ENCODE measurements at regions not wholly inside any gene's neighbourhood (a gene's known extent, or its start where the extent isn't known, plus 50 kb on each side); places are given as distances from the start of the nearest gene placed in this dataset.

DNA sequence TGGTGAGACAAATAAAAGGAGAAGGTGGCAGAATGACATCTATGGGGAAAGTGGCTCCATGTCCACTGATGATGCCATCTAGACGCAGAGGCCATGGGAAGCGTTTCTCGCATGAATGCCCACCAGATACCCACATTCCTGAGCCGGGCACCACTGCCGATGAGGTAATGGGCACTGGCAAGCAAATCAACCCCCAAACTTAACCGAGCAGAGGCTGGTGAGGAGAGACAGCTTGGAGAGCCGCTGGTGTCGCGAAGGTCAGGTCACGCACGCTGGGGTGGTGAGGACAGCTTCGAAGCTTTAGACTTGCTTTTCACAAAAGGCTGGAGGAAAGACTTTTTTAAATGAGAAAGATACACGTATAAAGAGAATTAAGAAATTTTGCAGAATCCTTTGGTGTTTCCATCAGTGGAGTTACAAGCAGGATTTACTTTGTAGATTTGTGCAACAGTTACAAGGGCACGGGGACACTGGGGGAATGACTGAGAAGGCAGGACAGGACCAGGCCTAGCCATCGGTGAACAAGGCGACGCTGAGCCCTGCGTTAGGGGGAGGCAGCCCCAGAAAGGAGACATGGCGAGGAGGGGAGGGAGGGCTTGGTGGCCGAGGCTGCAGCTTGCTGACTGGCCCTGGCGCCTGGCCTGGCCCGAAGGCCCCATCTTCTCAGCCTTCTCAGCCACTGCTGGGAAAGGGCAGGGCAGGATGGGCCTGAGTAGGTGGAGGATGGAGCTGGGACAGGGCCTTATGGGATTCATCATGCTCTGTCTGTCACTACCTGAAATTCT, 83.9 kb upstream of the HDAC4 start:
- no peaks in the 10 kb centered on the region for H3K27me3 ChIP-seq (ENCODE audit: control insufficient read depth in 3 of 3, insufficient read depth in 3 of 3, low read length in 3 of 3)
- no peak overlapping the region for H3K27ac ChIP-seq (ENCODE audit: low read depth in 1 of 3, low read length in 2 of 3)
- no peak overlapping the region for H3K4me3 ChIP-seq (ENCODE audit: low read depth in 1 of 3, low read length in 3 of 3)
- no peaks in the 10 kb centered on the region for H3K36me3 ChIP-seq (ENCODE audit: control insufficient read depth in 3 of 3, insufficient read depth in 2 of 3, low read depth in 1 of 3, low read length in 3 of 3)
- 86 to 96% (median 94%) methylated on average over 22 of the region's 22 CpGs for whole genome bisulfite sequencing, 3 donors
- no peak for DNase-seq
- FAIRE-seq: no peak
- H3K4me1 ChIP-seq (ENCODE audit: control insufficient read depth in 3 of 3, insufficient read depth in 2 of 3, low read depth in 1 of 3, low read length in 2 of 3): peaks cover 0 to 8% (median 3%) of the 10 kb centered on the region in 3 donors
- H3K9me3 ChIP-seq (ENCODE audit: control insufficient read depth in 2 of 2, insufficient read depth in 1 of 2, low read depth in 1 of 2, low read length in 1 of 2): no peaks in the 10 kb centered on the region

DNA sequence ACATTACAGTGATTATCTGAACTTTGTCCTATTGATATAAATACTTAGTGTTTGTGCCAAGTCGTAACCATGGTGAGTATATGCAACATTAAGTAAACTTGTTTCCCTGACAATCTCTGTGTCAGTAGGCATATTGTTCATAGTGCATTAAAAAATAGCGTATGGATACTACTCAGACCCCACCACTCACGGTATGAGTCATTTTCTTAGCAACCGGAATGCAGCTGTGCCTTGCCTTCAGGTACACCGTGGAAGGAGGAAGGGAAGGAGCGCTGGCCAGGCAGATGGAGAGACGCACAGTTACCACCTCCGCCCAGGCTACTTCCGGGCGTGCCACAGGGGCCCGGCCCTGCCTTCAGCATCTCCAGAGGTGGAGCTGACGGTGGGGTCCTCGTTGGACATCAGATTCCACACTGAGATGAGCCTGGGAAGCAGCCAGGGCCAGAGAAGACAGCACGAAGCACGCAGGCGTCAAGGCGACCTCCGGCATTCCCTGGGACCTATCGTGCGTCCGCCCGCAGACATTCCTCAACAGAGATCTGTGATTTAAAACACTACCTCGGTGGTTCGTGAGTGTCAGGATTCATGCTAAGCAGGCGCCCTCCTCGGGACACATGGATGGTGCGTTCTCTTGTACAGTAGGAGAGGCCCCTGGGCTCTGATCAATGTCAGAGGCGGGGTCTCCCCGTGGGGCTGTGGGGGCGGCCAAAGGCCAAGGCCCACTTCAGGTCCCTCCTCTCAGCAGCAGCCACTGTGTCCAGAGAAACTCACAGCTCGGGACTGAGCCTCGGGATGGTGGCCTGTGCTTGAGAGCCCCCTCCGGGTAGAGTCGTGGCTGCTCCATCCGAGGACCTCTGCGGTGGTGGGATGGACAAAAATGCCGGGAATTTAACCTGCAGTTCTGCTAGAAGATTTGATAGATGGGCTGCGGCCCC, 82.2 kb upstream of the HDAC4 start:
- WGBS, 3 donors: 39 to 61% (median 46%) methylated on average over 38 of the region's 38 CpGs
- peak overlapping the region in 1 of 3 donors; percentile 17 for H3K27ac ChIP-seq (ENCODE audit: low read depth in 1 of 3, low read length in 2 of 3)
- DNase-seq (peak; percentile 79 to 87), FAIRE-seq (no peak)
- no peaks in the 10 kb centered on the region for H3K9me3 ChIP-seq (ENCODE audit: control insufficient read depth in 2 of 2, insufficient read depth in 1 of 2, low read depth in 1 of 2, low read length in 1 of 2)
- peaks cover 0 to 8% (median 3%) of the 10 kb centered on the region in 3 donors for H3K4me1 ChIP-seq (ENCODE audit: control insufficient read depth in 3 of 3, insufficient read depth in 2 of 3, low read depth in 1 of 3, low read length in 2 of 3)
- H3K36me3 ChIP-seq (ENCODE audit: control insufficient read depth in 3 of 3, insufficient read depth in 2 of 3, low read depth in 1 of 3, low read length in 3 of 3): no peaks in the 10 kb centered on the region
- peak overlapping the region in 1 of 3 donors; percentile 9 for H3K4me3 ChIP-seq (ENCODE audit: low read depth in 1 of 3, low read length in 3 of 3)
- H3K27me3 ChIP-seq (ENCODE audit: control insufficient read depth in 3 of 3, insufficient read depth in 3 of 3, low read length in 3 of 3): no peaks in the 10 kb centered on the region

DNA sequence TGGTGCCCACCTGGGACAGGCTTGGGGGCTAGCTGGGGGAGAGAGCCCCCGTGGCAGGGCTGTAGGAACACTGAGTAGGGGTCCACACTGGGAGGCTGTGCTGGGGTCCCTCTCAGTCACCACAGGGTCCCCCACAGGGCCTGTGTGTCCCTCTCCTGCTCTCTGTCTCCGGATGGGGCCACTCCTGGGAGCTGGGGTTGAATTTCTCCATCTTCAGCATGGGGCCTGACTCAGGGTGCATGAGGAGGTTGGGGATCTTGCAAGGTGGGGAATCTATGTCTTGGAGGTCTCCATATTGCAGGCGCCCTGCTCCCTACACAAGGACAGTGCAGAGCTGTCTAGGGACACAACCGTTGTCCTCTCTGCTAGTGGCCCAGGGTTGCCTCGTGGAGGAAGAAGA, 78.7 kb upstream of the HDAC4 start:
- Histone ChIP-seq H3K9me3 (ENCODE audit: control insufficient read depth in 2 of 2, insufficient read depth in 1 of 2, low read depth in 1 of 2, low read length in 1 of 2) (no peaks in the 10 kb centered on the region), H3K36me3 (ENCODE audit: control insufficient read depth in 3 of 3, insufficient read depth in 2 of 3, low read depth in 1 of 3, low read length in 3 of 3) (no peaks in the 10 kb centered on the region), H3K27ac (ENCODE audit: low read depth in 1 of 3, low read length in 2 of 3) (no peak overlapping the region), H3K4me1 (ENCODE audit: control insufficient read depth in 3 of 3, insufficient read depth in 2 of 3, low read depth in 1 of 3, low read length in 2 of 3) (peaks cover 0 to 8% (median 3%) of the 10 kb centered on the region in 3 donors), H3K4me3 (ENCODE audit: low read depth in 1 of 3, low read length in 3 of 3) (no peak overlapping the region), H3K27me3 (ENCODE audit: control insufficient read depth in 3 of 3, insufficient read depth in 3 of 3, low read length in 3 of 3) (no peaks in the 10 kb centered on the region)
- DNase-seq: no peak
- no peak for FAIRE-seq
- WGBS, 3 donors: 86 to 95% (median 89%) methylated on average over 5 of the region's 5 CpGs

DNA sequence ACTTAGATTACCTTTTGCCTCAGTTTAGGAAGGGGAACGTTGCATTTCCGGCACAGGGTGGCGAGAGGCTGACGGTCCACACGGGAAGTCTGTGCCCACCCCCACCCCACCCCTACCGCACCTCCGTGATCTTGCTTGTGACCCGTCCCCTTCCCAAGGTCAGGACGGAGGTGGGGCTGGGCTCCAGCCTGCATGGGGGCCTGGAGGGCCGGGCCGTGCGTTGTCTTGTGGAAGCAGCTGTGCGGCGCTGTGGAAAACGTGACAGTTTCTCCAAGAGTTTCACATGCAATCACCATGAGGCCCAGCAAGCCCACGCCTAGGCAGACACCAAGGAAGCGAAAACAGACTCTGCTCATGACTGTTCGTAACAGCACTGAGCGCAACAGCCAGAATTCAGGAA, 76.8 kb upstream of the HDAC4 start:
- 84 to 88% (median 86%) methylated on average over 19 of the region's 19 CpGs for WGBS, 3 donors
- H3K4me1 ChIP-seq (ENCODE audit: control insufficient read depth in 3 of 3, insufficient read depth in 2 of 3, low read depth in 1 of 3, low read length in 2 of 3): peaks cover 0 to 4% (median 3%) of the 10 kb centered on the region in 3 donors
- H3K27ac ChIP-seq (ENCODE audit: low read depth in 1 of 3, low read length in 2 of 3): no peak overlapping the region
- no peak for DNase-seq
- FAIRE-seq: no peak
- H3K36me3 ChIP-seq (ENCODE audit: control insufficient read depth in 3 of 3, insufficient read depth in 2 of 3, low read depth in 1 of 3, low read length in 3 of 3): no peaks in the 10 kb centered on the region
- no peak overlapping the region for H3K4me3 ChIP-seq (ENCODE audit: low read depth in 1 of 3, low read length in 3 of 3)
- peaks cover 0 to under 1% (median 0%) of the 10 kb centered on the region in 3 donors for H3K27me3 ChIP-seq (ENCODE audit: control insufficient read depth in 3 of 3, insufficient read depth in 3 of 3, low read length in 3 of 3)
- H3K9me3 ChIP-seq (ENCODE audit: control insufficient read depth in 2 of 2, insufficient read depth in 1 of 2, low read depth in 1 of 2, low read length in 1 of 2): no peaks in the 10 kb centered on the region

DNA sequence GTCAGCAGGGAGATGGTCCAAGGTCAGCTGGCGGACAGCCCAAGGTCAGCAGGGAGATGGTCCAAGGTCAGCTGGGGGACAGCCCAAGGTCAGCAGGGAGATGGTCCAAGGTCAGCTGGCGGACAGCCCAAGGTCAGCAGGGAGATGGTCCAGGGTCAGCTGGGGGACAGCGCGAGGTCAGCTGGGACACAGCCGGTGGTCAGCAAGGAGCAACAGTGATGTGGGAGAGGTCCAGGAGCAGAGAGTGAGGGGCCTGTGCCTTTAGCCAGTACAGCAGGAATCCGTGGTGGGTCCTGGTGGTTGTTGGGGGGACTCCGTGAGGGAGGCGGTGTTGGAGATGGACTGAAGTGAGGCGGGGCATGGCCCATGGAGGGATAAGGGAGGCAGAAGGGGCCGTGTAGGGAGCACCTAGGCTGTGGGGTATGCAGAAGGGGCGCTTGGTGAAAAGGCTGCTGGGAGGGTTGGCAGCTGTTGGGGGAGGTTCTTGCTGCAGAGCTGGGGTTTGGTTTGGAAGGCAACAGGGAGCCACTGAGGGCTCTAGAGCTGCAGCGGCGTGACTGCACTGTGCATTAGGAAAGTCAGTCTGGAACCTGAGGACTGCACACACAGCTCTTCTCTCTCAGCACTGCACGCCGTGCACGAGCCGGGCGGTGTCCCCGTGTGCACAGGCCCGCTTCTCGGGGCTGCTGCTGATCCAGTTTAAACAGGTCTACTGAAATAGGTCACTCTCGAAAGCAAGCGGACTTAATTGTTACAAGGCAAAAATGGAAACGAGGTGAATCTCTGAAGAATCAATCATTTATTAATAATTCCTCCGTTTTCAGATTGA, 76.2 kb upstream of the HDAC4 start:
- H3K4me3 ChIP-seq (ENCODE audit: low read depth in 1 of 3, low read length in 3 of 3): no peak overlapping the region
- no peaks in the 10 kb centered on the region for H3K4me1 ChIP-seq (ENCODE audit: control insufficient read depth in 3 of 3, insufficient read depth in 2 of 3, low read depth in 1 of 3, low read length in 2 of 3)
- no peaks in the 10 kb centered on the region for H3K36me3 ChIP-seq (ENCODE audit: control insufficient read depth in 3 of 3, insufficient read depth in 2 of 3, low read depth in 1 of 3, low read length in 3 of 3)
- H3K27ac ChIP-seq (ENCODE audit: low read depth in 1 of 3, low read length in 2 of 3): no peak overlapping the region
- H3K9me3 ChIP-seq (ENCODE audit: control insufficient read depth in 2 of 2, insufficient read depth in 1 of 2, low read depth in 1 of 2, low read length in 1 of 2): no peaks in the 10 kb centered on the region
- no peak for DNase-seq
- no peak for FAIRE-seq
- 88 to 89% (median 89%) methylated on average over 24 to 25 of the region's 25 CpGs for WGBS, 3 donors
- H3K27me3 ChIP-seq (ENCODE audit: control insufficient read depth in 3 of 3, insufficient read depth in 3 of 3, low read length in 3 of 3): peaks cover 0 to 3% (median 0%) of the 10 kb centered on the region in 3 donors

DNA sequence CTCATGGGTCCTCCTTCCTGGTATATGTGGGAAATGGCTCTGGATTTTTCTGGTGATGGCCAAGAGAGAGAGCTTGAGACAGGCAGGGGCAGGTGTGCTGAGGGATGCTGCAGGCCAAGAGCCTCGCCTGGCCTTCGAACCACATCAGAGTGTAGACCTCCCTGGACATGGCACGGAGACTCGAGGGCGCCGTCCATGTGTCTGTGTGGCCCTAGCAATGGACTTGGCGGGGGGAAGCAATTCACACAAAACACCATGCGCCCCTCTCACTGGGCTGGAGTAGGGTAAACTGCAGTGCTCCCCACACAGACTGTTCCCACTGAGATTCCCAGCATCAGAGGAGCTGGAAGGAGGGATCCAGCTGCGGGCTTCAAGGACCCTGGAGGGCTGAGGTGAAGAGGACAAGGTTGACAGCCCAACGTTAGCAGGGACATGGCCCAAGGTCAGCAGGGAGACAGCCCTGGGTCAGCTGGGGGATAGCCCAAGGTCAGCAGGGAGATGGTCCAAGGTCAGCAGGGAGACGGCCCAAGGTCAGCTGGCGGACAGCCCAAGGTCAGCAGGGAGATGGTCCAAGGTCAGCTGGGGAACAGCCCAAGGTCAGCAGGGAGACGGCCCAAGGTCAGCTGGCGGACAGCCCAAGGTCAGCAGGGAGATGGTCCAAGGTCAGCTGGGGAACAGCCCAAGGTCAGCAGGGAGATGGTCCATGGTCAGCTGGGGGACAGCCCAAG, 75.4 kb upstream of the HDAC4 start:
- WGBS, 3 donors: 83 to 85% (median 84%) methylated on average over 14 of the region's 14 CpGs
- H3K4me1 ChIP-seq (ENCODE audit: control insufficient read depth in 3 of 3, insufficient read depth in 2 of 3, low read depth in 1 of 3, low read length in 2 of 3): no peaks in the 10 kb centered on the region
- H3K27ac ChIP-seq (ENCODE audit: low read depth in 1 of 3, low read length in 2 of 3): no peak overlapping the region
- no peak overlapping the region for H3K4me3 ChIP-seq (ENCODE audit: low read depth in 1 of 3, low read length in 3 of 3)
- DNase-seq: no peak
- no peaks in the 10 kb centered on the region for H3K36me3 ChIP-seq (ENCODE audit: control insufficient read depth in 3 of 3, insufficient read depth in 2 of 3, low read depth in 1 of 3, low read length in 3 of 3)
- peaks cover 0 to 3% (median 0%) of the 10 kb centered on the region in 3 donors for H3K27me3 ChIP-seq (ENCODE audit: control insufficient read depth in 3 of 3, insufficient read depth in 3 of 3, low read length in 3 of 3)
- no peak for FAIRE-seq
- no peaks in the 10 kb centered on the region for H3K9me3 ChIP-seq (ENCODE audit: control insufficient read depth in 2 of 2, insufficient read depth in 1 of 2, low read depth in 1 of 2, low read length in 1 of 2)

DNA sequence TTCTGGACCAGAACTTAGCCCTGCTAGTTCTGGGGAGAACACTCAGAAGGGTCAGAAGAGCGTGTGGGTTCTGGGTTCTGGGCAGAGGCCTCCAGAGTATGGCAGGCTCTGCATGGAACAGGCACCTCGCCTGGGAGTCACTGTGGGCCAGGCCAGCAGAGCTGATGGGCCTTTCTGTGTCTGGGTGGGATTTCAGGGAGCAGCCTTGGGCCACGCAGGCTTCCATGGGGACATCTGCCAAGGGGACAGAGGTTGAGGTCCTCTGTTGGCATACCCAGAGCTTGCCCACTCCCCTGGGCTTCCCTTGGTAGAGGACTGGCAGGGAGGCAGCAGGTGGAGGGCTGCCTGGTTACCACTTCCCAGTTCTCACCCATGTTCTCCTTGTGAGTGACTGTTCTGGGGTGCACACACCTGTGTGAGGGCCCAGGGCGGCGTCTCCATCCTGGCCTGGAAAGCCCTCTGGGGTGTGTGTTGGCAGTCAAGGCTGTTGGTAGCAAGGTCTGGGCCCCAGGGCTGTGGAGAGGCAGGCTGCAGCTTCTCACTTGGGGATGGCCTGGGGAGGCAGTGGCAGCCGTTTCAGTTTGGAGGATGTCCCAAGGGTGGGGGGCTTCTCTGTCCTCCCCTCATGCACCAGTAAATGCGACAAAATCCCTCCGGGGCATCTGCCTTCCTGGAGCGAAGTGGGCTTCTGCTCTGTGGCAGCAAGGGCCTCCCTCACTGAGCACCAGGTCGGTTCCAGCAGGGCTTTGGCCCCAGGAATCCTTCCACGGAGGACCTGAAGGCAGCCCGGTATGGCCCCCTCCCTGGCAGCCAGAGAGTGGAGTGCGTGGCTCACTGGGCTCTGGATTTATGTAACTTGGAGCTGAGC, 74.6 kb upstream of the HDAC4 start:
- H3K4me3 ChIP-seq (ENCODE audit: low read depth in 1 of 3, low read length in 3 of 3): no peak overlapping the region
- no peaks in the 10 kb centered on the region for H3K9me3 ChIP-seq (ENCODE audit: control insufficient read depth in 2 of 2, insufficient read depth in 1 of 2, low read depth in 1 of 2, low read length in 1 of 2)
- 73 to 85% (median 80%) methylated on average over 13 of the region's 13 CpGs for WGBS, 3 donors
- H3K36me3 ChIP-seq (ENCODE audit: control insufficient read depth in 3 of 3, insufficient read depth in 2 of 3, low read depth in 1 of 3, low read length in 3 of 3): no peaks in the 10 kb centered on the region
- H3K27ac ChIP-seq (ENCODE audit: low read depth in 1 of 3, low read length in 2 of 3): no peak overlapping the region
- no peaks in the 10 kb centered on the region for H3K4me1 ChIP-seq (ENCODE audit: control insufficient read depth in 3 of 3, insufficient read depth in 2 of 3, low read depth in 1 of 3, low read length in 2 of 3)
- H3K27me3 ChIP-seq (ENCODE audit: control insufficient read depth in 3 of 3, insufficient read depth in 3 of 3, low read length in 3 of 3): peaks cover 0 to 3% (median 0%) of the 10 kb centered on the region in 3 donors
- DNase-seq (no peak), FAIRE-seq (no peak)

Data from small intestine (tissue), 7 donors.